Osteoblast (primary cell): ENCODE measurements at regions not wholly inside any gene's neighbourhood (a gene's known extent, or its start where the extent isn't known, plus 50 kb on each side); places are given as distances from the start of the nearest gene placed in this dataset.

ENCODE experiments used
- DNase-seq: peaks from one replicate; pipeline ENCODE4 v3.0.0; 2011; ENCODE audit warnings: low spot score, mixed read lengths; ENCODE audit not compliant: insufficient read length; ENCODE audit errors: missing footprints
- H2AFZ ChIP-seq: 2 replicates; pipeline ENCODE4 v1.6.0; 2011; ENCODE audit warnings: mild to moderate bottlenecking, low read length
- H3K27ac ChIP-seq: 2 replicates; pipeline ENCODE4 v1.5.1; 2011; ENCODE audit warnings: mild to moderate bottlenecking, low read depth, low read length, moderate library complexity
- H3K27me3 ChIP-seq: 2 replicates; pipeline ENCODE4 v1.6.0; 2012; ENCODE audit warnings: mild to moderate bottlenecking, control low read depth, inconsistent platforms, low read length, moderate library complexity; ENCODE audit not compliant: insufficient read depth
- H3K36me3 ChIP-seq: 2 replicates; pipeline ENCODE4 v1.5.1; 2011; ENCODE audit warnings: mild to moderate bottlenecking, low read length, control low read depth, moderate library complexity; ENCODE audit not compliant: insufficient read depth
- H3K4me1 ChIP-seq: 2 replicates; pipeline ENCODE4 v1.5.1; 2011; ENCODE audit warnings: mild to moderate bottlenecking, low read length, control low read depth, moderate library complexity; ENCODE audit not compliant: insufficient read depth
- H3K4me2 ChIP-seq: 2 replicates; pipeline ENCODE4 v1.6.0; 2011; ENCODE audit warnings: mild to moderate bottlenecking, low read length; ENCODE audit not compliant: insufficient read depth
- H3K4me3 ChIP-seq: fragments of 200-600 bp; sonication (generic); 3 replicates; pipeline ENCODE4 v1.5.1; 2012; ENCODE audit warnings: mild to moderate bottlenecking, low read length, inconsistent platforms; ENCODE audit not compliant: insufficient read depth
- H3K79me2 ChIP-seq: 2 replicates; pipeline ENCODE4 v1.6.0; 2012; ENCODE audit warnings: mild to moderate bottlenecking, low read length, control low read depth, inconsistent platforms; ENCODE audit not compliant: insufficient read depth
- H3K9me3 ChIP-seq: 2 replicates; pipeline ENCODE4 v1.5.1; 2011; ENCODE audit warnings: low read depth, low read length, control low read depth
- H4K20me1 ChIP-seq: 2 replicates; pipeline ENCODE4 v1.6.0; 2012; ENCODE audit warnings: mild to moderate bottlenecking, low read length, control low read depth; ENCODE audit not compliant: insufficient read depth
- TF ChIP-seq, protein P1 (sequence below): IDR thresholded peaks from 2 replicates; pipeline ENCODE4 v1.5.1; 2011; ENCODE audit warnings: mild to moderate bottlenecking, low read depth, low read length, moderate library complexity; ENCODE audit errors: extremely low read depth

DNA sequence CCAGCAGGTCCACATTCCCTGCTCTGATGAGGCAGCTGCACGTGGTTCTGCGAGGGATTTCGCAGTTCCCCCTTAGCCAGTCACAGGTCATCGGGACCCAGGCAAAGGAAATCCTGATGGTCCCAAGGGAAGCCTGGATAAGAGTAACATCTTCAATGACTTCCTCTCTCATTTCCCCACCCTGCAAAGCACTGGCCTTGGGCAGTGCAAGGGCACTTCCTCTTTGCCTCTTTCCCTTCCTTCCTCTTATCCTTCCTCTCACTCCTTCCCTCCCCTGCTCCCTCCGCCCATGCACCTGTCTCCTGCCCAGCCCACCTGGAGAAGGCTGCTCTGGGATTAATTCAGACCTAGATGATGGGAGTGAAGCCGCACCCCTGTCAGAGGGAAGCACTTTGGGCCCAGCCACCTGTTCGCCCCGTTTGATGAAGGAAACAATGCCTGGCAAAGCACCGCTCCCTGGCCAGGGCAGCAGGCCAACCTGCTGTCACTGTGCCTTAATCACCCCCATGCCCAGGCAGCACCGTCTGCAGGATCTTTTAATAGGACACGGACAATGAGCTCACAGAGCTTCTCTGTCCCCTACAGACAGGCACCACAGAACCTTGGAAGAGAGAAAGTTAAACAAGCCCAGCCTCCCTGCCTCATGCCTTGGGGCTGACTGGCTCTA, 113.5 kb upstream of the PABPC3 start:
- Histone ChIP-seq H3K27me3 (no peaks in the 10 kb centered on the region), H3K79me2 (no peaks in the 10 kb centered on the region), H3K27ac (no peak overlapping the region), H2AFZ (no peak overlapping the region), H3K4me1 (no peaks in the 10 kb centered on the region), H3K9me3 (no peaks in the 10 kb centered on the region), H3K36me3 (no peaks in the 10 kb centered on the region), H3K4me2 (no peak overlapping the region), H3K4me3 (no peak overlapping the region), H4K20me1 (no peaks in the 10 kb centered on the region)
- DNase-seq: no peak
- TF ChIP-seq, protein P1, sequence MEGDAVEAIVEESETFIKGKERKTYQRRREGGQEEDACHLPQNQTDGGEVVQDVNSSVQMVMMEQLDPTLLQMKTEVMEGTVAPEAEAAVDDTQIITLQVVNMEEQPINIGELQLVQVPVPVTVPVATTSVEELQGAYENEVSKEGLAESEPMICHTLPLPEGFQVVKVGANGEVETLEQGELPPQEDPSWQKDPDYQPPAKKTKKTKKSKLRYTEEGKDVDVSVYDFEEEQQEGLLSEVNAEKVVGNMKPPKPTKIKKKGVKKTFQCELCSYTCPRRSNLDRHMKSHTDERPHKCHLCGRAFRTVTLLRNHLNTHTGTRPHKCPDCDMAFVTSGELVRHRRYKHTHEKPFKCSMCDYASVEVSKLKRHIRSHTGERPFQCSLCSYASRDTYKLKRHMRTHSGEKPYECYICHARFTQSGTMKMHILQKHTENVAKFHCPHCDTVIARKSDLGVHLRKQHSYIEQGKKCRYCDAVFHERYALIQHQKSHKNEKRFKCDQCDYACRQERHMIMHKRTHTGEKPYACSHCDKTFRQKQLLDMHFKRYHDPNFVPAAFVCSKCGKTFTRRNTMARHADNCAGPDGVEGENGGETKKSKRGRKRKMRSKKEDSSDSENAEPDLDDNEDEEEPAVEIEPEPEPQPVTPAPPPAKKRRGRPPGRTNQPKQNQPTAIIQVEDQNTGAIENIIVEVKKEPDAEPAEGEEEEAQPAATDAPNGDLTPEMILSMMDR: no peak

DNA sequence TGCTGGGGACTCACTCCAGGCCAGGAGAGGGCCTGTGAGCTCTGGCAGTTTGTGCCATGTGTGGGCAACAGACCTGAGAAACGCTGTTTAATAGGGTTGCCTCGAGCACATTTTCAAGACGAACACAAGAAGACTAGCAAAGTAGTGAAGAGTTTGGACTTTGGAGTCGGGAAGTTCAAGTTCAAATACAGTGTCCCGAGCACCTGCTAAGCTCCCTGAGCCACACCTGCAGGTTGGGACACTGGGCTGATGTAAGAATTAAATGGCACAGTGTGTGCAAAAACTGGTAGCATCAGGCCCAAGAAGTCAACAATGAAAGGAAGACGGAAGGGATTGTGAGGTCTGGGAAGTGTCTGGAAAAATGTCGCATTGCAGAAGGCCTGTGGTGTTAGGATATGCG, 112.8 kb upstream of the PABPC3 start:
- no peaks in the 10 kb centered on the region for H3K4me1 ChIP-seq
- no peak overlapping the region for H3K27ac ChIP-seq
- H3K4me3 ChIP-seq: no peak overlapping the region
- H3K36me3 ChIP-seq: no peaks in the 10 kb centered on the region
- no peaks in the 10 kb centered on the region for H3K27me3 ChIP-seq
- TF ChIP-seq, protein P1: no peak
- no peak overlapping the region for H3K4me2 ChIP-seq
- H4K20me1 ChIP-seq: no peaks in the 10 kb centered on the region
- H3K79me2 ChIP-seq: no peaks in the 10 kb centered on the region
- H3K9me3 ChIP-seq: no peaks in the 10 kb centered on the region
- DNase-seq: no peak
- no peak overlapping the region for H2AFZ ChIP-seq

DNA sequence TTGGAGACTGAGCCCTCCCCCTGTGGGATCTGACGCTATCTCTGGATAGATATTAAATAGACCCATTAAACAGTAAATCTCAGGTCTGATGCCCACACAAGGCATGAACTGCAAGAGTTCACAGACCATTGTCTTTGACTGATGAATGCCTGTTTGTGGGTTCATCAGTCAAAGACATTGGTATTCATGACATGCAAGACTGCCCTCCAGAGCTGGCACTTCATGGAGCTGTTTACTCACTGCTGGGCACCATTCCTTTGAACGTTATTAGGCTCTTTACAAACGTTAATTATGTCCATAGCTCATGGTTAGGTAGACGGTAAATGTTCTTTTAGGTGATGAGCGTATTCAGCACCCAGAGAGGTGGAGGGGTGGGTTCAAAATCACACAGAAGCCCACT, 111.8 kb upstream of the PABPC3 start:
- TF ChIP-seq, protein P1: no peak
- H3K4me3 ChIP-seq: no peak overlapping the region
- peaks cover 6% of the 10 kb centered on the region for H3K27me3 ChIP-seq
- no peak overlapping the region for H3K27ac ChIP-seq
- H2AFZ ChIP-seq: no peak overlapping the region
- DNase-seq: no peak
- H3K36me3 ChIP-seq: no peaks in the 10 kb centered on the region
- H3K4me1 ChIP-seq: no peaks in the 10 kb centered on the region
- H3K9me3 ChIP-seq: no peaks in the 10 kb centered on the region
- H3K4me2 ChIP-seq: no peak overlapping the region
- H3K79me2 ChIP-seq: no peaks in the 10 kb centered on the region
- H4K20me1 ChIP-seq: no peaks in the 10 kb centered on the region

DNA sequence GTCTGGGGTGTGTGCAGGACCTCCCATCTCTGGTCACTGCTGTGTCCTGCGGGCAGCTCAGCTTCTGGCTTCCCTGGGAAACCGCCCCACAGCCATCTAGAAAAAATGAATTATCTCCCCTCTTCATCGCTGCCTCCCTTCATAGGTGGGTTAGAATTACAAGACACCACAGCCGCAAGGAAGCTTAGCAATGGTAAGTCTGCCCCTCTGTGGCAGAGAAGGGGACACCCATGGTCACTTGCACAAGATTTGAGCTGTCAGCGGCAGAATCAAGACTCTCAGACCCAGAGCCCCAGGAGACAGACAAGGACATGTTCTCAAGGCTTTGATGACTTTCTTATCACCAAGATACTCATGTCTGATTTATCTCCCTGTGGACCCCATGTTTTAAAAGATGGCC, 110.8 kb upstream of the PABPC3 start:
- no peak overlapping the region for H2AFZ ChIP-seq
- TF ChIP-seq, protein P1: no peak
- no peaks in the 10 kb centered on the region for H4K20me1 ChIP-seq
- H3K27me3 ChIP-seq: peaks cover 8% of the 10 kb centered on the region
- no peaks in the 10 kb centered on the region for H3K4me1 ChIP-seq
- H3K27ac ChIP-seq: no peak overlapping the region
- no peak overlapping the region for H3K4me3 ChIP-seq
- H3K79me2 ChIP-seq: no peaks in the 10 kb centered on the region
- H3K36me3 ChIP-seq: no peaks in the 10 kb centered on the region
- H3K4me2 ChIP-seq: no peak overlapping the region
- peak; percentile 39 for DNase-seq
- no peaks in the 10 kb centered on the region for H3K9me3 ChIP-seq
